ENCODE measurements at regions not wholly inside any gene's neighbourhood (a gene's known extent, or its start where the extent isn't known, plus 50 kb on each side); places are given as distances from the start of the nearest gene placed in this dataset.

DNA sequence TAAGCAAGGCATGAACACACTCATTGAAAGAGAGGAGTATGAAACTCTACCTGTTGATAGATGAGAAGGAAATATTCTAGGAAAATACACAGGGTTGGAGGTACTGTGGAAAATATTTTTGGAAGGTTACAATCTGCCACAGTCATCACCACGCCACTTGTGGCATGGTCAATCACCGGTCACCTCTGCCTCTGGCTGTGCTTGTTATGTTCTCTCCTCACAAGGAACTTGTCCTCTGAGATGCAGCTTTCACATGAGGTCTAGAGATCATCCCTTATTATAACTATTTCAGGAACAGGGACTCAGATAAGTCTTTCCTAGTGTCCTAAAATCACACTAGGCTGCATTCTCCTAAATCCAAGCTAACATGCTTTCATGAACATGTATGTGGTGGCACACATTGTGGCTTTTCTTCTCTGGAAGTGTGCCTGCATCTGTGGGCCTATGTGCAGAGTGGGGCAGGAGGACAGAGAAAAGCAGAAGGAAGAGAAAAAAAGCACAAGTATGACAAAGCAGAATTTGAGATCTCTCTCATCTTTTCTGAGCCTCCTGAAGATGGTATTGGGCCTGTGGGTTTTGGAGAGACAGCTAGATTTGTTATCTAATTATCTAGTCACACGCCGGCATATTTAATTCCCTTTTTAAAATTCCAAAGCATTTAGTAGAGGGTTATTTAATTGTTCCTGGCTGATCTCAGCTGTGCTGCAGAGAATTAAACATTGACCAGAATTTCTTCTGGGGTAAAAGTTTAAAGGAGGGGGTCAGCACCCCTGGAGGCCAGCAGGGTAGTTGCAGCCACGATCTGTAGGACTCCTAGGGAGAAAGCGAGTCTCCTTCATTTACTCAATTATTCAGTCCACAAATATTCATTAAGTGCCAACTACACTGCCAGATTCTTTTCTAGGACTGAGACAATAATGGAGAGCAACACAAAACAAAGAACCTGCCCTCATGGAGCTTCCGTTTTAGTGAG, 294.6 kb downstream of the RDH14 start:
- no peak for DNase-seq (ENCODE audit: low read depth)

GRCh38 chr2:18262601-18263000, 297.9 kb downstream of the RDH14 start:
- no peak for DNase-seq (ENCODE audit: low read depth)

DNA sequence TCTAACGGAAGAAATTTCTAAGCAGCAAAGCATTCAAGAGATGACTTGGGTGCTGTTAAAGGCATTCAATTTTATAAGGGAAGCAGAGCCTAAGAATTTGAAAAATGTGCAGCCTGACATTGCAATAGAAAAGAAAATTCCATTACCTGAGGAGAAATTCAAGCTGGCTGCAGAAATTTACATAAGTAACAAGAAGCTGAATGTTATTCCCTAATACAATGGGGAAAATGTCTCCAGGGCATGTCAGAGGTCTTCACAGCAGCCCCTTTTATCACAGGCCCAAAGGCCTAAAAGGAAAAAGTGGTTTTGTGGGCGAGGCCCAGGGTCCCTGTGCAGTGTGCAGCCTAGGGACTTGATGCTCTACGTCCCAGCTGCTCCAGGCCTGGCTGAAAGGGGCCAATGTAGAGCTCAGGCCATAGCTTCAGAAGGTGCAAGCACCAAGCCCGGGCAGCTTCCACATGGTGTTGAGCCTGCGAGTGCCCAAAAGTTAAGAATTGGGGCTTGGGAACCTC, 306.7 kb downstream of the RDH14 start:
- DNase-seq (ENCODE audit: low read depth): no peak

DNA sequence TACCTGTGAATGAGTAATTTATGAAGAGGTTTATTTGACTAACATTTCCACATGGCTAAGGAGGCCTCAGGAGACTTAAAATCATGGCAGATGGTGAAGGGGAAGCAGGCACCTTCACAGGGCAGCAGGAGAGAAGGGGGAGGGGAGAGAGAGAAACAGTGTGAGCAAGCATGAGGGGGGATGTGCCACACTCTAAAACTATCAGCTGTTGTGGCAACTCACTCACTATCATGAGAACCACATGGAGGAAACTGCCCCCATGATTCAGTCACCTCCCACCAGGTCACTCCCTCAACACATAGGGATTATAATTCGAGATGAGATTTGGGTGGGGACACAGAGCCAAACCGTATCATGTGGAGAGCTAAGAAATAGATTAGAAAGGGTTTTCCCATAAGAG, 309.0 kb downstream of the RDH14 start:
- no peak for DNase-seq (ENCODE audit: low read depth)

DNA sequence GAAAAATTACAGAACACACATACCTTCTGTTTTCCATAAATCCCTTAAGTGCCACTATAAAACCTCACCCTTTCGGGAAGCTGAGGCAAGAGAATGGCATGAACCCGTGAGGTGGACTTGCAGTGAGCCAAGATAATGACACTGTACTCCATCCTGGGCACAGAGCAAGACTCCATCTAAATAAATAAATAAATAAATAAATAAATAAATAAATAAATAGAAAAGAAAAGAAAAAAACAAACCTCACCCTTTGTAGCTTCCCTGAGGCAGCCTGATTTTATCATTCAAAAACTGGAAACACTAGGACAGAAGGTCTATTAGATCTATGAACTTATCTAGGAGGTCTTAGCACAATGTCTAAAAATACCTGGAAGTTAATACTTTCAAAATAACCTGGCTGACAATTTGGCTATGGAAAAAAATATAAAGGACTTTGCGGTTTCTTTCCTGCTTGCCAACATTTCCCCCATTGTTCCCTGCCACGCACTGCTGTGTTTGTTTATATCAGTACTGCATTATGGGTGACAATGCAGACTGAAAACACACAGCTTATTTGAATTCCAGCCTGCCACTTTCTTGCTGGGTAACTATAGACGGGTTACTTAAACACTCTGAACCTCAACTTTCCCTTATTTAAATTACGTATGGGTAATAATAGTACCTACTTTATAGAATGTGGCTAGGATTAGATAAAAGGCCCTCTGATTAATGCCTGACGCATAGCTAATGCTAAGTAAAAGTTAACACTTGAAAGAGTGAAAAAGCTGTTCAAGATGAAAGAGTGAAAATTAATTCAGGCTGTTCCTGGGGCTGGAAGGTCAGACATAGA, 313.0 kb downstream of the RDH14 start:
- no peak for DNase-seq (ENCODE audit: low read depth)

GRCh38 chr2:18245375-18245774, 315.1 kb downstream of the RDH14 start:
- no peak for DNase-seq (ENCODE audit: low read depth)

- no peak for DNase-seq (ENCODE audit: low read depth)
These were observed 315.6 kb downstream of the RDH14 start for GRCh38 chr2:18244845-18245244.

GRCh38 chr2:18243816-18244215, 316.6 kb downstream of the RDH14 start:
- DNase-seq (ENCODE audit: low read depth): no peak

GRCh38 chr2:18242716-18243115, 317.7 kb downstream of the RDH14 start:
- DNase-seq (ENCODE audit: low read depth): no peak

DNA sequence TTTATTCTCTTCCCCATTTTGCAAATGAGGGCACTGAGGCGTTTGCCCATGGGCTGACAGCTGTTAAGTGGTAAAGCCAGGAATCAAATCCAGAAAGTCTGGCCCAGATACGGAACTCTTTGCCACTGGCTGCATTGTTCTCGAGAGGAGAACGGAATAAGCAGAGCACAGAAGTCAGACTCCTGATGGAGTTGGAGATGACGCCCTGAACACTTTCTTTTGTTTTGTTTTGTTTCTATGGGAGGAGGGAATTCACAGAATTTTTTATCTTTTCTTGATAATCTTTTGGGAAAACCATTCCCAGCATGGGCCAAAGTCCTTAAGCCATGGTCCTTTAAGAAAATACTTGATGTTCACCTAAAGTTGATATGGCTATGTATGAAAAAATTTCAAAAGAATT, 322.2 kb downstream of the RDH14 start:
- DNase-seq (ENCODE audit: low read depth): no peak

DNA sequence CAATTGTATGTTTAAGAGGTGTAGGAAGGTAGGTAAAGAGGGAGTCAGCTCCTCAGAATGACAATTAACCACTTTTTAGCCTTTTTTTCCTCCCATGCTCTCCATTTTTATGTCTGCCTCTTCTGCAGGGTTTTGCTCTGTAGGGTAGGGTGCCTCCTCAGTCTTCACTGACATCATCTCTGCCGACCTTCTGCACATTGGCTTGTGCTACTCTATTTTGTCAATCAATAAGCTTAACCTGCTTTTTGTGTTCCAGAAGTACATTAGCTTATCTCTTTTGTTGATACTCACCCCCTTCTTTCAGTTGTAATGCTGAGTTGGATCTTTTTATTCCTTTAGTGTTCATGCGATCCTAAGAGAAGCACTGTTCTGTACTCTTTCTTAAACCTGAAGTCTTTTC, 323.2 kb downstream of the RDH14 start:
- no peak for DNase-seq (ENCODE audit: low read depth)

GRCh38 chr2:18232731-18233438, 327.6 kb downstream of the RDH14 start:
- peak; percentile 38 for DNase-seq (ENCODE audit: low read depth)

- no peak for DNase-seq (ENCODE audit: low read depth)
These were observed 329.8 kb downstream of the RDH14 start for GRCh38 chr2:18230668-18231067.

- DNase-seq (ENCODE audit: low read depth): no peak
These were observed 340.8 kb downstream of the RDH14 start for GRCh38 chr2:18219676-18220075.

DNA sequence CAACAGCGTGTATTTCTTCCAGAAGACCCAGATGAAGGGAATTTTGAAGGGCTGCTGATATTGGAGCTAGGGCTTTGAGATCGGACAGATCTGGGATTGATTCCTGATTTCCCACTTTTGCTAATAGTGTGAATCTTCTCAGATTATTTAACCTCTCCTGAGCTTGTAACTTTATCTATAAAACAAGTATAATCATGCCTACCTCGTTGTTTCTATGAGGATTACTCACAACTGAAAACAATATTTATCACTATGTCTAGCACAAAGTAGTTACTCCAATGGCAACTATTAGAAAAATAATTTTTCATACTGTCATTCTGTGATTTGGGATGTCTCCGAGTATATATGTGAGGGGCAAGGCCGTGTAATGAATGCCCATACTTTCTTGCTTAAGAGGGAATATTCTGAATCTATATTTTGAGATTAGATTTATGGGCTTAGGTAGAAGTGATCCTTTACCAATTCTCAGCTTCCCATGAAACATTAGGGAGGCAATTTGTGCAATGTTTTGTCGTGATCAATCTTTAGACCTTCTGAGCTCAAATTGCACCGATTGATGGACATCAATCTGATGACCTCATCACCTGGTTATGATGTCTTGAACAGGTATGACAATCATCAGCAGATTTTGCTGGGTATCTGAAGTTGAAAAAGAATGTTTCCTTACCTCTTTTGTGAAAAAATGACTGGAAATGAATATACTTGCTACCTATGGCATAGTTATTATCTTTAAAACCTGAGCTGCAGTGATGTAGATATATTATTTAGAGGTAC, 339.9 kb downstream of the KCNS3 start:
- DNase-seq (ENCODE audit: low read depth): no peak

- DNase-seq (ENCODE audit: low read depth): peak; percentile 15
These were observed 336.5 kb downstream of the KCNS3 start for GRCh38 chr2:18214936-18215335.

DNA sequence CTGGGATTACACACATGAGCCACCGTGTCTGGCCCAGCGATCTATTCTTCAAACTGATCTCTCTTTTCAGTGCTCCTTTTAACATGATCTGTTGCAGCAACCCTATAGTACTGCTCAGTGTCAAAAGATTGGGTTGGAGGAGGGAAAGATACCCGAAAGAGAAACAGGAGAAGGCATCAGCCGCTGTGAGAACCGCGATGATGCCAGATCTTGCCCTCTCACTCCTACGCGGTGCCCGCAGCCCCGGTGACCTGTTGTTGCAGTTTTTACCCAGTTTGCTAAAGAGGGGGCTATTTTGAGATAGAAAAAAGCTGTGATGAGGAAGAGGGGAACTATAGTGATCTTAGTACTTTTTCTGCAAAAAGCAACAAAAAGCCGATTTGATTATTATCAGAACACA, 335.5 kb downstream of the KCNS3 start:
- no peak for DNase-seq (ENCODE audit: low read depth)

DNA sequence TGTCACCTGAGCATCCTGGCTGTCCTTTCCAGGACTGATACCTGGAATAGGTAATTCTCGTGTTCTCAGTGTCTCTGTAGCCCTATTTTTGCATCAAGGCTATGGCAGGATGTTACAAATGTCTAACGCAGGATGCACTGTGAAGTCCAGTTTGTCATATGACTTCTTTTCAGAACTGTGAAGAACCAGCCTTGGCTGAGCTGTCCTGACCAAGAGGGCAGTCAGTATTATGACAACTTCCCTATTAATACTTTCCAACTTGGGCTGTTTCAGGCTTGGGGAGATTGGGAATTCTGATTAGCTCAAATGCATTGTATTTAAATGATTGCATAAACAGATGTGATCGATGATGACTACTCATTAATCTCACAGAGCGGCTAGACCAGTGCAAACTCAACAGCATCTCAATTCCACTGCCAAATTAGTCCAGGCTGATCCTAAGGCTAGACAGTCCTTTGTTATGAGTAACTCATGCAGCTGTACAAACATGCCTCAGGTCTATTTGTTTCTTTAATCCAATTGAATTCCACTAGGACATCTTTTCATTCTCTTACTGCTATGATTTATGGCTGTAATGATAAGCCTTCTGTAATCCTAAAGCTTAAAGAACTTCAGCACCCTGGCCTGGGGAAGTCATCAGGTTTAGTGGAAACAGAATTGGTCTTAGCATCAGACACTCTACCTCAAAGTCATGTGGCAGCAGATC, 331.6 kb downstream of the KCNS3 start:
- peak; percentile 88 for DNase-seq (ENCODE audit: low read depth)

GRCh38 chr2:18208956-18209355, 330.5 kb downstream of the KCNS3 start:
- DNase-seq (ENCODE audit: low read depth): peak; percentile 48

DNA sequence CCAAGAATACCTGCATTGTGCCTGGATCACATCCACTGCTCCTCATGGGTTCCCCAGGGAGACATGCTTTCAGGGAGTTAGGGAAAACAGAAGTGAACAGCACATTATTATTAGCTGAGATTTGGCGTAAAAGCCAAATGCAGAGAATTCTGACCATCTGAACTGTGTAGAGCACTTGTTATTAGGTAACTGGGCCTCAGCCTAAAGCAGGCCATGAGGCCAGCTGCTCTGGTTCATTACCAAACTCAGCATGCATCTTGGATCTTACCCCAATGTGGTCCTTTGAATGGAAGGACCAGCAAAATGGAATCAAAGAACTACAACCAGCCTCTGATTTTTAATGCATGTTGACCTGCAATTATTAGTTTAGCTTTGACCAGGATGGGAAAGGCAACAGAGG, 322.3 kb downstream of the KCNS3 start:
- DNase-seq (ENCODE audit: low read depth): no peak

- no peak for DNase-seq (ENCODE audit: low read depth)
These were observed 320.2 kb downstream of the KCNS3 start for GRCh38 chr2:18198677-18199076.

Measured in RPMI7951 (cell line).